Sigmoid colon (tissue), 6 donors: ENCODE measurements at regions not wholly inside any gene's neighbourhood (a gene's known extent, or its start where the extent isn't known, plus 50 kb on each side); places are given as distances from the start of the nearest gene placed in this dataset.

Source experiments
- DNase-seq: peaks from one replicate; pipeline ENCODE4 v3.0.0-alpha.2; 2019
- H3K27ac ChIP-seq, 4 donors: fragments of 200-600 bp; sonication (generic); one replicate each; pipeline ENCODE4 v1.5.1; 2016 to 2019; ENCODE audit warnings: mild to moderate bottlenecking in 1 of 4
- H3K27me3 ChIP-seq, 3 donors: fragments of 200-600 bp; sonication (generic); one replicate each; pipeline ENCODE4 v1.5.1; 2019; ENCODE audit warnings: mild to moderate bottlenecking in 1 of 3
- H3K36me3 ChIP-seq, 4 donors: fragments of 200-600 bp; sonication (generic); one replicate each; pipeline ENCODE4 v1.5.1; 2016 to 2019
- H3K4me1 ChIP-seq, 4 donors: fragments of 200-600 bp; sonication (generic); one replicate each; pipeline ENCODE4 v1.5.1; 2017 to 2019
- H3K4me3 ChIP-seq, 4 donors: fragments of 200-600 bp; sonication (generic); one replicate each; pipeline ENCODE4 v1.5.1; 2017 to 2019; ENCODE audit warnings: mild to moderate bottlenecking in 2 of 4, moderate library complexity in 1 of 4
- H3K9me3 ChIP-seq, 4 donors: fragments of 200-600 bp in 3 of 4; sonication (generic) in 3 of 4; one replicate each; pipeline versions ENCODE4 v1.5.1 to v1.6.1; 2013 to 2019
- CTCF ChIP-seq, 4 experiments: fragments of 450-650 bp in 3 of 4; fragments of 200-600 bp in 1 of 4; IDR thresholded peaks; one replicate each; pipeline ENCODE4 v1.5.1; 2016 to 2019; ENCODE audit warnings: antibody characterized with exemption in 4 of 4, mild to moderate bottlenecking in 3 of 4, moderate library complexity in 2 of 4
- EP300 ChIP-seq, 4 donors: sonication (generic); formaldehyde crosslinking; IDR thresholded peaks; one replicate each; pipeline ENCODE4 v1.6.1; 2017; ENCODE audit warnings: antibody characterized with exemption in 4 of 4
- POLR2A ChIP-seq, 2 donors: fragments of 450-650 bp; IDR thresholded peaks; one replicate each; pipeline ENCODE4 v1.6.1; 2016; ENCODE audit warnings: antibody characterized with exemption in 2 of 2, mild to moderate bottlenecking in 2 of 2, moderate library complexity in 2 of 2
- POLR2AphosphoS5 ChIP-seq, 4 donors: sonication (generic); formaldehyde crosslinking; IDR thresholded peaks; one replicate each; pipeline ENCODE4 v1.6.1; 2017; ENCODE audit warnings: antibody characterized with exemption in 4 of 4
- WGBS, 2 donors: extraction: QIAGEN DNeasy Blood & Tissue Kit; methylation state at CpG; one replicate each; pipeline ENCODE4 v1.1.7; 2013; 5-methylcytosine and 5-hydroxymethylcytosine counted together
- intact Hi-C: fragments of 100-400 bp; cut with DNase I; formaldehyde crosslinking; loops from one replicate; pipeline ENCODE4 v1.15.1; 2023
- donor health status: healthy with polysubstance abuse.
- donor health status: healthy.

- intact Hi-C loops: no loop called here
- no peak for TF ChIP-seq POLR2A (IDR thresholded peaks at IDR 0.05)
- TF ChIP-seq CTCF (IDR thresholded peaks at IDR 0.05): no peak
- no peak for TF ChIP-seq EP300 (IDR thresholded peaks at IDR 0.05)
- TF ChIP-seq POLR2AphosphoS5 (IDR thresholded peaks at IDR 0.05): no peak
- Histone ChIP-seq H3K27ac (no peak overlapping the region), H3K36me3 (no peaks in the 10 kb centered on the region), H3K27me3 (no peaks in the 10 kb centered on the region), H3K4me3 (no peak overlapping the region), H3K9me3 (no peaks in the 10 kb centered on the region), H3K4me1 (no peaks in the 10 kb centered on the region)
- WGBS, 2 donors: 61 to 84% methylated on average over 4 of the region's 4 CpGs
- DNase-seq: no peak
These were observed 184.4 kb downstream of the PLK2 start for GRCh38 chr5:58275516-58275915.

- Histone ChIP-seq H3K27me3 (no peaks in the 10 kb centered on the region), H3K4me1 (no peaks in the 10 kb centered on the region), H3K9me3 (no peaks in the 10 kb centered on the region), H3K36me3 (no peaks in the 10 kb centered on the region), H3K27ac (no peak overlapping the region), H3K4me3 (no peak overlapping the region)
- TF ChIP-seq CTCF (IDR thresholded peaks at IDR 0.05) (no peak), POLR2A (IDR thresholded peaks at IDR 0.05) (no peak), EP300 (IDR thresholded peaks at IDR 0.05) (no peak), POLR2AphosphoS5 (IDR thresholded peaks at IDR 0.05) (no peak)
- intact Hi-C loops: no loop called here
- DNase-seq: no peak
These were observed 185.7 kb downstream of the PLK2 start for GRCh38 chr5:58274191-58274590.

- intact Hi-C loops: no loop called here
- 83% methylated on average over 2 of the region's 2 CpGs for WGBS, 2 donors
- no peak overlapping the region for H3K27ac ChIP-seq
These were observed 186.2 kb downstream of the PLK2 start for GRCh38 chr5:58273711-58274110.

GRCh38 chr5:58268268-58268667, 191.6 kb downstream of the PLK2 start:
- Histone ChIP-seq H3K4me1 (no peaks in the 10 kb centered on the region), H3K27ac (no peak overlapping the region), H3K9me3 (no peaks in the 10 kb centered on the region), H3K4me3 (no peak overlapping the region), H3K27me3 (no peaks in the 10 kb centered on the region), H3K36me3 (no peaks in the 10 kb centered on the region)
- 81 to 84% methylated on average over 4 of the region's 4 CpGs for WGBS, 2 donors
- intact Hi-C loops: no loop called here
- no peak for TF ChIP-seq POLR2A (IDR thresholded peaks at IDR 0.05)
- no peak for TF ChIP-seq CTCF (IDR thresholded peaks at IDR 0.05)
- no peak for TF ChIP-seq EP300 (IDR thresholded peaks at IDR 0.05)
- peak in 1 of 4 donors; percentile 15 for TF ChIP-seq POLR2AphosphoS5 (IDR thresholded peaks at IDR 0.05)
- no peak for DNase-seq

More at GRCh38 chr5:58273711-58274110, 186.2 kb downstream of the PLK2 start:
- Histone ChIP-seq H3K36me3 (no peaks in the 10 kb centered on the region), H3K27me3 (no peaks in the 10 kb centered on the region), H3K4me1 (no peaks in the 10 kb centered on the region), H3K9me3 (no peaks in the 10 kb centered on the region), H3K4me3 (no peak overlapping the region)
- TF ChIP-seq CTCF (IDR thresholded peaks at IDR 0.05): no peak
- TF ChIP-seq POLR2AphosphoS5 (IDR thresholded peaks at IDR 0.05): no peak
- no peak for TF ChIP-seq EP300 (IDR thresholded peaks at IDR 0.05)
- no peak for TF ChIP-seq POLR2A (IDR thresholded peaks at IDR 0.05)
- DNase-seq: no peak

- Histone ChIP-seq H3K27ac (no peak overlapping the region), H3K4me1 (no peaks in the 10 kb centered on the region), H3K27me3 (no peaks in the 10 kb centered on the region), H3K4me3 (no peak overlapping the region), H3K9me3 (no peaks in the 10 kb centered on the region), H3K36me3 (no peaks in the 10 kb centered on the region)
- DNase-seq: no peak
- TF ChIP-seq POLR2A (IDR thresholded peaks at IDR 0.05): no peak
- no peak for TF ChIP-seq CTCF (IDR thresholded peaks at IDR 0.05)
- TF ChIP-seq POLR2AphosphoS5 (IDR thresholded peaks at IDR 0.05): no peak
- TF ChIP-seq EP300 (IDR thresholded peaks at IDR 0.05): no peak
- intact Hi-C loops: no loop called here
These were observed 193.5 kb downstream of the PLK2 start for GRCh38 chr5:58266402-58266801.
